ENCODE measurements at regions not wholly inside any gene's neighbourhood (a gene's known extent, or its start where the extent isn't known, plus 50 kb on each side); places are given as distances from the start of the nearest gene placed in this dataset.

- no peak overlapping the region for H3K4me3 ChIP-seq (ENCODE audit: low read length)
- TF ChIP-seq, protein P1, sequence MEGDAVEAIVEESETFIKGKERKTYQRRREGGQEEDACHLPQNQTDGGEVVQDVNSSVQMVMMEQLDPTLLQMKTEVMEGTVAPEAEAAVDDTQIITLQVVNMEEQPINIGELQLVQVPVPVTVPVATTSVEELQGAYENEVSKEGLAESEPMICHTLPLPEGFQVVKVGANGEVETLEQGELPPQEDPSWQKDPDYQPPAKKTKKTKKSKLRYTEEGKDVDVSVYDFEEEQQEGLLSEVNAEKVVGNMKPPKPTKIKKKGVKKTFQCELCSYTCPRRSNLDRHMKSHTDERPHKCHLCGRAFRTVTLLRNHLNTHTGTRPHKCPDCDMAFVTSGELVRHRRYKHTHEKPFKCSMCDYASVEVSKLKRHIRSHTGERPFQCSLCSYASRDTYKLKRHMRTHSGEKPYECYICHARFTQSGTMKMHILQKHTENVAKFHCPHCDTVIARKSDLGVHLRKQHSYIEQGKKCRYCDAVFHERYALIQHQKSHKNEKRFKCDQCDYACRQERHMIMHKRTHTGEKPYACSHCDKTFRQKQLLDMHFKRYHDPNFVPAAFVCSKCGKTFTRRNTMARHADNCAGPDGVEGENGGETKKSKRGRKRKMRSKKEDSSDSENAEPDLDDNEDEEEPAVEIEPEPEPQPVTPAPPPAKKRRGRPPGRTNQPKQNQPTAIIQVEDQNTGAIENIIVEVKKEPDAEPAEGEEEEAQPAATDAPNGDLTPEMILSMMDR (conservative IDR thresholded peaks at IDR 0.05; ENCODE audit: low read length), result peak; percentile 47
- peak; percentile 15 for DNase-seq (ENCODE audit: low read depth)
Observed at GRCh38 chr2:118554616-118555015, 292.8 kb downstream of the EN1 start.

DNA sequence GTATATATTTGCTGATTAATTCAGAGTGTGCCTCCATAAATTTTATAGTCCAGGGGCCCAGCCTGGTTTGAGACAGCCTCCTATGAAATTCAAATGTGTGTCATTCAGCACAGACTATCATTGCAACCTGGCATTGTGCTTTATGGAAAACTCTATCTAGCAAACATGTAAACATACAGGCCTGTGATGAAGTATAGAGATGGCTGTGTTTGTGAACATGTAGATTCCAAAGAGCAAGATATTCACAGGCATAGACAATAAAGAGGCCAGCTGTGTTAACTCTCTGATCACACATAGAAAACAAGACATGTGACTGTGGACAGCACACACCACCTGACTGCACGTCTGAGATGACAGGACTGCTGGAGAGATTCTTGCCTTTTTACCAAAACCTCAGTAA is 297.9 kb downstream of the EN1 start:
- DNase-seq (ENCODE audit: low read depth), result no peak
- TF ChIP-seq, protein P1 (conservative IDR thresholded peaks at IDR 0.05; ENCODE audit: low read length), result no peak
- H3K4me3 ChIP-seq (ENCODE audit: low read length), result no peak overlapping the region

DNA sequence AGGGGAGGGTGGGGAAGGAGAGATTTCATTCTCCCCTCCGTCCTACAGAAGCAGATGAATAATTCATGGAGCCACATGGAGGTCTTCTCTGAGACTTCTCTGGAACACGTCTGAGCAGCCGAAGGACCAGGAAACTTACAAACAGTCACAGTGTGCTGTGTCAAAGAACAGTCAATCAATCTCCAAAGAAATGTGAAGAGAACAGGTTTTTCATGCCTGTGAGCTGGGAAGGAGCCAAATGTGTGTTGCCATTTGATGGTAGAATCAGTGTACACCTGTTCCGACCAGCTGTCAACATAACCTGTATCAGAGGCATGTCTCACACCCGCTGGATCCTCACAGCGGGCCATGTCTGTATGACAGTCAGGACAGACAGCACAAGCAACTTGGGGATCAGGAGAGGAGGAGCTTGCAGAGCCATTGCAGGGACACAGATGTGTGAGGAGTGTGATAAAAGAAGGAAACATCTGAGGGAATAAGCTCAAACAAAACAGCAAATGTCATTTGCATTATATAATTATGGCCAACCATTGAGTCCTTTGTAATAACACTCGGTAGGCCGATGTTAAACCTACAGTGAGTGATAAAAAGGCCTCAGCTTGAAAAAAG is 298.5 kb downstream of the EN1 start:
- no peak overlapping the region for H3K4me3 ChIP-seq (ENCODE audit: low read length)
- TF ChIP-seq, protein P1 (conservative IDR thresholded peaks at IDR 0.05; ENCODE audit: low read length), result no peak
- no peak for DNase-seq (ENCODE audit: low read depth)

DNA sequence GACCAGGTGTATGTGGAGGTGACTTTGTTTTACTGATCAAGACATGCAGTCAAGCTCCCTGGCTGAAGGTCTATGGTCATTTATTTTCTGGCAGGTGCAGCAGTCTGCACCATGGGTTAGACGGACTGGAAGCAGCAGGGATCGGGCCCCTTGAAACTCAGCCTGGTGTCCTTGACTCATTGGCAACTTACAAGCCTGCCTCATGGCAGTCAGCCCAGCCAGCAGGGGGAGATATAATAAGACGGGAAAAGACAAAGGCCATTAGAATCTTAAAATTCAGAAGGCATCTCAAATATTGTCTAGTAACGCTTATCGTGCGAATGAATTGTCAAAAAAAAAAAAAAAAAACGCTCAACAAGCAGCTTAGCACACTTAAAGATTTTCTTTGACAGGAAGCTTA is 308.2 kb downstream of the EN1 start:
- DNase-seq (ENCODE audit: low read depth), result peak; percentile 42
- TF ChIP-seq, protein P1 (conservative IDR thresholded peaks at IDR 0.05; ENCODE audit: low read length), result peak; percentile 52
- no peak overlapping the region for H3K4me3 ChIP-seq (ENCODE audit: low read length)

DNA sequence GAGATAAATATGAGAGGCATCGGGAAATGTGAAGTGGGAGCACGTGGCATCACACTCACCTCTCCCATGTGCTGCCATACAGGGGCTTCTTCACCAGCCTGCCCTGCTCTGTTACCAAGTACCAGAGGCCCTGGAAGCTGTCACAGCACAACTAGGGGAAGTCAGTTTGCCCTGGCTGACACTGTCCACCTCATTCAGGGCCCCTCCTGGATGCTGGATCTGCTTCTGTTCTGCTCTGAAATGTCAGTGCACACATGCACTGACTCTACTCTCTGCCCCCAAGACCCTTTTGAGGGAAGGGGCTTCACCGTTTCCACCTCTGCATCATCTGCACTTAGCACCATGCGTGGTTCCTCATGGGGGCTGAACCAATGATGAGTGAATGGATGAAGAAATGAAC is 311.1 kb downstream of the EN1 start:
- TF ChIP-seq, protein P1 (conservative IDR thresholded peaks at IDR 0.05; ENCODE audit: low read length), result no peak
- DNase-seq (ENCODE audit: low read depth), result no peak
- H3K4me3 ChIP-seq (ENCODE audit: low read length), result no peak overlapping the region

DNA sequence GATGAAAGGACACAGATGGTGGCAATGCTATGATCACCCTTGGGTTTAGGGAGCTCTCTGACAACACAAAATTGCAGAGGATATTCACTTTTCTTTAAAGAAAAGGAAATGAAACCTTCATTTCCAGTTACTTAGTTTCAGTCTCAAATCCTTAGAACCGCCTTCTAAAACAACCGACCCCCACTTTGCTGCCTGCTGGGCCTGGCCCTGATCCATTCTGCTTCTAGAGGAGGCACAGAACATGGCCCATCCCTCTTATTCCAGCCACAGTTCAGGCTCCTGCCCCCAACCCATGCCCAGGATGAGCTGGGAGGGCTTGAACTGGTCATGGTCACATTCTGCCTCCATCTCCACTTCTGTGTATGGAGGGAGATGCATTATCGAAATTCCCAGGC is 311.6 kb downstream of the EN1 start:
- H3K4me3 ChIP-seq (ENCODE audit: low read length), result no peak overlapping the region
- DNase-seq (ENCODE audit: low read depth), result no peak
- TF ChIP-seq, protein P1 (conservative IDR thresholded peaks at IDR 0.05; ENCODE audit: low read length), result no peak

GRCh38 chr2:118535171-118535817 is 312.2 kb downstream of the EN1 start:
- H3K4me3 ChIP-seq (ENCODE audit: low read length), result no peak overlapping the region
- TF ChIP-seq, protein P1 (conservative IDR thresholded peaks at IDR 0.05; ENCODE audit: low read length), result no peak
- no peak for DNase-seq (ENCODE audit: low read depth)
